GM12878 (cell line): ENCODE measurements at regions not wholly inside any gene's neighbourhood (a gene's known extent, or its start where the extent isn't known, plus 50 kb on each side); places are given as distances from the start of the nearest gene placed in this dataset.

Source experiments
- ATAC-seq: fragments of 200-7000 bp; cut with Tn5 transposase; 3 replicates; pipeline ENCODE4 v1.9.1; 2020; ENCODE audit warnings: mild to moderate bottlenecking, moderate library complexity
- BruUV-seq: library from RNA; stranded (reverse); fragments of 400-500 nt; replicated peaks from 2 replicates; lab custom pipeline; 2021; lab: Mats Ljungman, UMichigan
- CTCF ChIA-PET: fragments of 300-600 bp; sonication (Branson Sonifier 250); formaldehyde crosslinking; extraction: SDS; loops from one replicate; lab custom pipeline; 2021; ENCODE audit warnings: inconsistent platforms; lab: Yijun Ruan, JAX
- POLR2A ChIA-PET: fragments of 350-600 bp; formaldehyde crosslinking; extraction: SDS; loops from one replicate; lab custom pipeline; 2021; ENCODE audit warnings: inconsistent platforms; lab: Charles Lee
- RAD21 ChIA-PET: fragments of 300-600 bp; sonication (Branson Sonifier 250); formaldehyde crosslinking; loops from one replicate; lab custom pipeline; 2023; ENCODE audit warnings: antibody characterized with exemption; ENCODE audit not compliant: unreplicated experiment; lab: Charles Lee
- SMC1A ChIA-PET: fragments of 300-600 bp; sonication (Branson Sonifier 250); formaldehyde crosslinking; loops from one replicate; lab custom pipeline; 2023; ENCODE audit not compliant: unreplicated experiment, uncharacterized antibody; lab: Charles Lee
- DNase-seq: peaks from one replicate; pipeline ENCODE4 v3.0.0-alpha.2; 2011; ENCODE audit warnings: low read depth, low spot score
- FAIRE-seq: peaks from 3 replicates; lab custom pipeline; 2011; peaks lifted over from hg19 to GRCh38; lab: Jason Lieb, UNC
- H2AFZ ChIP-seq: 2 replicates; pipeline ENCODE4 v1.6.0; 2011; ENCODE audit warnings: low read depth, low read length, control low read depth; ENCODE audit not compliant: control insufficient read depth
- H3K27ac ChIP-seq: 2 replicates; pipeline ENCODE4 v1.5.1; 2011; ENCODE audit warnings: control low read depth; ENCODE audit not compliant: control insufficient read depth, insufficient read depth
- H3K27me3 ChIP-seq, 2 experiments: replicated peaks in 1 of 2; 2 replicates each; pipeline versions ENCODE4 v1.6.0 to v1.6.1; 2011; ENCODE audit warnings: low read length in 1 of 2; ENCODE audit not compliant: control insufficient read depth in 2 of 2, insufficient read depth in 2 of 2
- H3K36me3 ChIP-seq, 2 experiments: 2 replicates each; pipeline ENCODE4 v1.5.1; 2011; ENCODE audit warnings: low read length in 1 of 2; ENCODE audit not compliant: control insufficient read depth in 2 of 2, insufficient read depth in 2 of 2
- H3K4me1 ChIP-seq: 2 replicates; pipeline ENCODE4 v1.6.1; 2011; ENCODE audit warnings: mild to moderate bottlenecking, low read length, moderate library complexity, mixed read lengths; ENCODE audit not compliant: control insufficient read depth, insufficient read depth
- H3K4me2 ChIP-seq: 2 replicates; pipeline ENCODE4 v1.6.0; 2011; ENCODE audit warnings: control low read depth; ENCODE audit not compliant: control insufficient read depth, insufficient read depth
- H3K4me3 ChIP-seq: fragments of 200-600 bp; sonication (generic); 2 replicates; pipeline ENCODE4 v1.5.1; 2016
- H3K79me2 ChIP-seq: 2 replicates; pipeline ENCODE4 v1.6.0; 2011; ENCODE audit warnings: low read length; ENCODE audit not compliant: control insufficient read depth, insufficient read depth
- H3K9ac ChIP-seq: 2 replicates; pipeline ENCODE4 v1.8.0; 2011; ENCODE audit warnings: low read length, control low read depth, mixed read lengths; ENCODE audit not compliant: control insufficient read depth, insufficient read depth
- H3K9me3 ChIP-seq: replicated peaks from 3 replicates; pipeline ENCODE4 v1.5.1; 2011; ENCODE audit warnings: mild to moderate bottlenecking, low read length; ENCODE audit not compliant: control insufficient read depth, insufficient read depth
- H4K20me1 ChIP-seq: 2 replicates; pipeline ENCODE4 v1.6.0; 2011; ENCODE audit not compliant: control insufficient read depth, insufficient read depth
- CHD1 ChIP-seq: IDR thresholded peaks from 2 replicates; pipeline ENCODE4 v1.6.1; 2012; ENCODE audit warnings: low read depth, low read length, improper control_type of control experiment
- CUX1 ChIP-seq: IDR thresholded peaks from 2 replicates; pipeline ENCODE4 v1.6.1; 2012; ENCODE audit warnings: improper control_type of control experiment, low read depth, low read length; ENCODE audit not compliant: insufficient replicate concordance
- ELK1 ChIP-seq: IDR thresholded peaks from 2 replicates; pipeline ENCODE4 v1.6.1; 2012; ENCODE audit warnings: low read depth, low read length, improper control_type of control experiment
- NFXL1 ChIP-seq: fragments of 450-650 bp; IDR thresholded peaks from 2 replicates; pipeline ENCODE4 v1.6.1; 2017; ENCODE audit warnings: antibody characterized with exemption, mild to moderate bottlenecking, borderline replicate concordance
- RCOR1 ChIP-seq: conservative IDR thresholded peaks from 2 replicates; pipeline ENCODE4 v1.6.1; 2012; ENCODE audit warnings: low read depth, low read length, improper control_type of control experiment
- RELB ChIP-seq: fragments of 450-650 bp; IDR thresholded peaks from 2 replicates; pipeline ENCODE4 v1.6.1; 2017; ENCODE audit warnings: low read depth, mild to moderate bottlenecking, moderate library complexity
- SREBF1 ChIP-seq: IDR thresholded peaks from 2 replicates; pipeline ENCODE4 v1.6.1; 2012; ENCODE audit warnings: mild to moderate bottlenecking, low read length
- USF2 ChIP-seq: IDR thresholded peaks from 2 replicates; pipeline ENCODE4 v1.6.1; 2011; ENCODE audit warnings: low read depth, low read length, improper control_type of control experiment, borderline replicate concordance
- YBX1 ChIP-seq: fragments of 450-650 bp; IDR thresholded peaks from 2 replicates; pipeline ENCODE4 v1.6.1; 2016; ENCODE audit warnings: antibody characterized with exemption
- ZBTB33 ChIP-seq: fragments of 450-650 bp; IDR thresholded peaks from 2 replicates; pipeline ENCODE4 v1.6.1; 2017; ENCODE audit warnings: mild to moderate bottlenecking
- ZNF217 ChIP-seq: fragments of 450-650 bp; IDR thresholded peaks from 2 replicates; pipeline ENCODE4 v1.6.1; 2017; ENCODE audit warnings: antibody characterized with exemption, mild to moderate bottlenecking
- ZNF24 ChIP-seq: fragments of 450-650 bp; IDR thresholded peaks from 2 replicates; pipeline ENCODE4 v1.6.1; 2017; ENCODE audit warnings: antibody characterized with exemption, mild to moderate bottlenecking
- WGBS: methylation state at CpG from one replicate; pipeline ENCODE4 v1.1.6; 2016; ENCODE audit warnings: low lambda C conversion rate; ENCODE audit not compliant: insufficient replicate concordance, insufficient coverage; ENCODE audit errors: missing lambda C conversion rate; 5-methylcytosine and 5-hydroxymethylcytosine counted together
- in situ Hi-C: fragments of 300-500 bp; cut with MboI; formaldehyde crosslinking; loops from 9 replicates; pipeline ENCODE4 v1.14.3; 2018; ENCODE audit warnings: mixed read lengths
- intact Hi-C: fragments of 100-400 bp; cut with micrococcal nuclease; formaldehyde crosslinking; loops from one replicate; pipeline ENCODE4 v1.14.2; 2022; ENCODE audit not compliant: unreplicated experiment

- H3K27ac ChIP-seq: no peak overlapping the region
- 18% methylated on average over 7 of the region's 7 CpGs for WGBS
- CTCF ChIA-PET: no interaction called here
- BruUV-seq: no TSS peak
- no peaks in the 10 kb centered on the region for H4K20me1 ChIP-seq
- H2AFZ ChIP-seq: no peak overlapping the region
- no peak overlapping the region for H3K4me2 ChIP-seq
- RAD21 ChIA-PET: no interaction called here
- H3K27me3 ChIP-seq: no peaks in the 10 kb centered on the region; a peak in 1 of 4 replicates
- no peaks in the 10 kb centered on the region for H3K36me3 ChIP-seq
- in situ Hi-C loops (no loop called here), intact Hi-C loops (no loop called here)
- FAIRE-seq (no peak), DNase-seq (no peak), ATAC-seq (no peak)
- no peaks in the 10 kb centered on the region for H3K4me1 ChIP-seq
- H3K9me3 ChIP-seq: no peaks in the 10 kb centered on the region; the same call in 2 of the 3 replicates
- H3K79me2 ChIP-seq: no peaks in the 10 kb centered on the region
- H3K4me3 ChIP-seq: no peak overlapping the region
- POLR2A ChIA-PET: no interaction called here
- H3K9ac ChIP-seq: no peak overlapping the region
- SMC1A ChIA-PET: no interaction called here
- TF ChIP-seq RCOR1 (no peak), YBX1 (no peak), SREBF1 (no peak), ZNF24 (no peak), RELB (no peak), ZNF217 (no peak), CHD1 (no peak), USF2 (no peak), CUX1 (no peak), NFXL1 (no peak), ZBTB33 (no peak), ELK1 (no peak)
These were observed 124.9 kb upstream of the MRI1 start for GRCh38 chr19:13639342-13639929.
